Glomerular visceral epithelial cell (primary cell): ENCODE measurements at regions not wholly inside any gene's neighbourhood (a gene's known extent, or its start where the extent isn't known, plus 50 kb on each side); places are given as distances from the start of the nearest gene placed in this dataset.

Source experiments
- DNase-seq: peaks from one replicate; pipeline ENCODE4 v3.0.0-alpha.2; 2016; ENCODE audit errors: extremely low spot score

GRCh38 chr11:119940401-119940976 is 197.4 kb downstream of the TRIM29 start:
- no peak for DNase-seq

GRCh38 chr11:119937412-119937811 is 200.5 kb downstream of the TRIM29 start:
- no peak for DNase-seq

- DNase-seq: no peak
Observed at GRCh38 chr11:119936426-119936825, 201.5 kb downstream of the TRIM29 start.

GRCh38 chr11:119935349-119935925 is 202.5 kb downstream of the TRIM29 start:
- DNase-seq: no peak

- DNase-seq: no peak
Observed at GRCh38 chr11:119934866-119935265, 203.0 kb downstream of the TRIM29 start.

- DNase-seq: no peak
Observed at GRCh38 chr11:119934267-119934666, 203.6 kb downstream of the TRIM29 start.

GRCh38 chr11:119933584-119933983 is 204.3 kb downstream of the TRIM29 start:
- no peak for DNase-seq

GRCh38 chr11:119932828-119933562 is 204.0 kb upstream of the NECTIN1 start:
- no peak for DNase-seq

- no peak for DNase-seq
Observed at GRCh38 chr11:119928047-119928446, 199.0 kb upstream of the NECTIN1 start.

- DNase-seq: no peak
Observed at GRCh38 chr11:119924017-119924416, 195.0 kb upstream of the NECTIN1 start.

- no peak for DNase-seq
Observed at GRCh38 chr11:119921571-119921970, 192.6 kb upstream of the NECTIN1 start.

GRCh38 chr11:119920666-119921387 is 191.8 kb upstream of the NECTIN1 start:
- DNase-seq: no peak

- DNase-seq: no peak
Observed at GRCh38 chr11:119919656-119920055, 190.7 kb upstream of the NECTIN1 start.

- no peak for DNase-seq
Observed at GRCh38 chr11:119918347-119918746, 189.3 kb upstream of the NECTIN1 start.

- no peak for DNase-seq
Observed at GRCh38 chr11:119916568-119916967, 187.6 kb upstream of the NECTIN1 start.

GRCh38 chr11:119912229-119912628 is 183.2 kb upstream of the NECTIN1 start:
- no peak for DNase-seq

GRCh38 chr11:119910650-119911049 is 181.7 kb upstream of the NECTIN1 start:
- DNase-seq: no peak

GRCh38 chr11:119910051-119910450 is 181.1 kb upstream of the NECTIN1 start:
- DNase-seq: no peak

GRCh38 chr11:119909495-119909894 is 180.5 kb upstream of the NECTIN1 start:
- DNase-seq: no peak

- no peak for DNase-seq
Observed at GRCh38 chr11:119909077-119909476, 180.1 kb upstream of the NECTIN1 start.

GRCh38 chr11:119908573-119908904 is 179.5 kb upstream of the NECTIN1 start:
- no peak for DNase-seq

- no peak for DNase-seq
Observed at GRCh38 chr11:119907878-119908572, 179.0 kb upstream of the NECTIN1 start.
